ENCODE measurements at regions not wholly inside any gene's neighbourhood (a gene's known extent, or its start where the extent isn't known, plus 50 kb on each side); places are given as distances from the start of the nearest gene placed in this dataset.
A peak's percentile ranks its signal among the peaks of the same experiment; 100 is the strongest.
"Not testable (repeated sequence)": the region's sequence is repeated elsewhere in the genome, so short reads cannot be mapped to it uniquely, and the experiment has no call there.

GRCh38 chr17:27950995-27951394 lies 57.8 kb upstream of the LYRM9 start:
- intact Hi-C loops (cut with DNase I; ENCODE audit: low total_unique reads) = no loop called here
- DNase-seq (ENCODE audit: low spot score in 2 of 2) = peak in 1 of 2 donors; percentile 15
- H3K4me3 ChIP-seq (ENCODE audit: low read depth, poor library complexity, severe bottlenecking) = no peak overlapping the region
- 72 to 73% methylated on average over 5 of the region's 5 CpGs for WGBS, 2 donors
- TF ChIP-seq CTCF (IDR thresholded peaks at IDR 0.05) (no peak), POLR2A (IDR thresholded peaks at IDR 0.05) (no peak)

GRCh38 chr17:27951872-27952271 lies 58.7 kb upstream of the LYRM9 start:
- 69 to 70% methylated on average over 6 of the region's 6 CpGs for WGBS, 2 donors
- TF ChIP-seq CTCF (IDR thresholded peaks at IDR 0.05) (no peak), POLR2A (IDR thresholded peaks at IDR 0.05) (no peak)
- DNase-seq (ENCODE audit: low spot score in 2 of 2) = no peak
- intact Hi-C loops (cut with DNase I; ENCODE audit: low total_unique reads) = no loop called here
- H3K4me3 ChIP-seq (ENCODE audit: low read depth, poor library complexity, severe bottlenecking) = no peak overlapping the region

- H3K4me3 ChIP-seq (ENCODE audit: low read depth, poor library complexity, severe bottlenecking) = no peak overlapping the region
- no peak for DNase-seq (ENCODE audit: low spot score in 2 of 2)
- TF ChIP-seq CTCF (IDR thresholded peaks at IDR 0.05) (no peak), POLR2A (IDR thresholded peaks at IDR 0.05) (no peak)
- intact Hi-C loops (cut with DNase I; ENCODE audit: low total_unique reads) = no loop called here
- 68 to 71% methylated on average over 7 of the region's 7 CpGs for WGBS, 2 donors
Observed at GRCh38 chr17:27952366-27952765, 59.2 kb upstream of the LYRM9 start.

- WGBS, 2 donors = 44 to 46% methylated on average over 8 of the region's 8 CpGs
- intact Hi-C loops (cut with DNase I; ENCODE audit: low total_unique reads) = no loop called here
- TF ChIP-seq POLR2A (IDR thresholded peaks at IDR 0.05) = no peak
- no peak for TF ChIP-seq CTCF (IDR thresholded peaks at IDR 0.05)
- no peak for DNase-seq (ENCODE audit: low spot score in 2 of 2)
- no peak overlapping the region for H3K4me3 ChIP-seq (ENCODE audit: low read depth, poor library complexity, severe bottlenecking)
Observed at GRCh38 chr17:27954548-27955495, 61.7 kb upstream of the LYRM9 start.

GRCh38 chr17:27956601-27957445 lies 63.7 kb upstream of the LYRM9 start:
- 64 to 68% methylated on average over 13 of the region's 13 CpGs for WGBS, 2 donors
- intact Hi-C loops (cut with DNase I; ENCODE audit: low total_unique reads) = no loop called here
- no peak overlapping the region for H3K4me3 ChIP-seq (ENCODE audit: low read depth, poor library complexity, severe bottlenecking)
- no peak for TF ChIP-seq POLR2A (IDR thresholded peaks at IDR 0.05)
- TF ChIP-seq CTCF (IDR thresholded peaks at IDR 0.05) = no peak
- no peak for DNase-seq (ENCODE audit: low spot score in 2 of 2)

- DNase-seq (ENCODE audit: low spot score in 2 of 2); intact Hi-C loops (cut with DNase I; ENCODE audit: low total_unique reads): not testable (repeated sequence)
- 71 to 74% methylated on average over 4 of the region's 4 CpGs for WGBS, 2 donors
Observed at GRCh38 chr17:27957446-27957793, 64.3 kb upstream of the LYRM9 start.

More at GRCh38 chr17:27957446-27957793, 64.3 kb upstream of the LYRM9 start:
- not testable (repeated sequence) for H3K4me3 ChIP-seq (ENCODE audit: low read depth, poor library complexity, severe bottlenecking)
